ENCODE measurements at regions not wholly inside any gene's neighbourhood (a gene's known extent, or its start where the extent isn't known, plus 50 kb on each side); places are given as distances from the start of the nearest gene placed in this dataset.

- TF ChIP-seq, protein P1, sequence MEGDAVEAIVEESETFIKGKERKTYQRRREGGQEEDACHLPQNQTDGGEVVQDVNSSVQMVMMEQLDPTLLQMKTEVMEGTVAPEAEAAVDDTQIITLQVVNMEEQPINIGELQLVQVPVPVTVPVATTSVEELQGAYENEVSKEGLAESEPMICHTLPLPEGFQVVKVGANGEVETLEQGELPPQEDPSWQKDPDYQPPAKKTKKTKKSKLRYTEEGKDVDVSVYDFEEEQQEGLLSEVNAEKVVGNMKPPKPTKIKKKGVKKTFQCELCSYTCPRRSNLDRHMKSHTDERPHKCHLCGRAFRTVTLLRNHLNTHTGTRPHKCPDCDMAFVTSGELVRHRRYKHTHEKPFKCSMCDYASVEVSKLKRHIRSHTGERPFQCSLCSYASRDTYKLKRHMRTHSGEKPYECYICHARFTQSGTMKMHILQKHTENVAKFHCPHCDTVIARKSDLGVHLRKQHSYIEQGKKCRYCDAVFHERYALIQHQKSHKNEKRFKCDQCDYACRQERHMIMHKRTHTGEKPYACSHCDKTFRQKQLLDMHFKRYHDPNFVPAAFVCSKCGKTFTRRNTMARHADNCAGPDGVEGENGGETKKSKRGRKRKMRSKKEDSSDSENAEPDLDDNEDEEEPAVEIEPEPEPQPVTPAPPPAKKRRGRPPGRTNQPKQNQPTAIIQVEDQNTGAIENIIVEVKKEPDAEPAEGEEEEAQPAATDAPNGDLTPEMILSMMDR (conservative IDR thresholded peaks at IDR 0.05; ENCODE audit: low read depth in 2 of 2), result no peak
- no peak for TF ChIP-seq EZH2phosphoT487 (IDR thresholded peaks at IDR 0.05; ENCODE audit: unreplicated experiment)
- TF ChIP-seq POLR2AphosphoS5 (IDR thresholded peaks at IDR 0.05; ENCODE audit: low read depth), result no peak
- no peak for TF ChIP-seq EZH2 (IDR thresholded peaks at IDR 0.05; ENCODE audit: low read depth, unreplicated experiment)
- no peak for TF ChIP-seq JUNB (IDR thresholded peaks at IDR 0.05; ENCODE audit: unreplicated experiment)
- no peak for TF ChIP-seq CREB1 (CRISPR knock-in tag; IDR thresholded peaks at IDR 0.05; ENCODE audit: low read depth)
- no peak for TF ChIP-seq ZNF331 (CRISPR knock-in tag; IDR thresholded peaks at IDR 0.05; ENCODE audit: low read depth)
- TF ChIP-seq, protein P2, sequence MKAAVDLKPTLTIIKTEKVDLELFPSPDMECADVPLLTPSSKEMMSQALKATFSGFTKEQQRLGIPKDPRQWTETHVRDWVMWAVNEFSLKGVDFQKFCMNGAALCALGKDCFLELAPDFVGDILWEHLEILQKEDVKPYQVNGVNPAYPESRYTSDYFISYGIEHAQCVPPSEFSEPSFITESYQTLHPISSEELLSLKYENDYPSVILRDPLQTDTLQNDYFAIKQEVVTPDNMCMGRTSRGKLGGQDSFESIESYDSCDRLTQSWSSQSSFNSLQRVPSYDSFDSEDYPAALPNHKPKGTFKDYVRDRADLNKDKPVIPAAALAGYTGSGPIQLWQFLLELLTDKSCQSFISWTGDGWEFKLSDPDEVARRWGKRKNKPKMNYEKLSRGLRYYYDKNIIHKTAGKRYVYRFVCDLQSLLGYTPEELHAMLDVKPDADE (IDR thresholded peaks at IDR 0.05), result no peak
- no peak for TF ChIP-seq ZNF462 (CRISPR knock-in tag; IDR thresholded peaks at IDR 0.05)
- TF ChIP-seq REST (IDR thresholded peaks at IDR 0.05; ENCODE audit: unreplicated experiment), result no peak
- no peak for TF ChIP-seq NANOG (IDR thresholded peaks at IDR 0.05; ENCODE audit: borderline replicate concordance)
- no peak for TF ChIP-seq ZNF114 (CRISPR knock-in tag; IDR thresholded peaks at IDR 0.05)
- TF ChIP-seq STAT1 (IDR thresholded peaks at IDR 0.05; ENCODE audit: unreplicated experiment), result no peak
Observed at GRCh38 chr5:32842813-32843530, 131.9 kb downstream of the NPR3 start.

Data from GM23338 (cell line).